Subcutaneous abdominal adipose tissue (tissue), 5 donors: ENCODE measurements at regions not wholly inside any gene's neighbourhood (a gene's known extent, or its start where the extent isn't known, plus 50 kb on each side); places are given as distances from the start of the nearest gene placed in this dataset.
A peak's percentile ranks its signal among the peaks of the same experiment; 100 is the strongest.
"Not testable (repeated sequence)": the region's sequence is repeated elsewhere in the genome, so short reads cannot be mapped to it uniquely, and the experiment has no call there.

Experiments used
- H3K27ac ChIP-seq: one replicate; pipeline ENCODE4 v1.7.0; 2013; ENCODE audit warnings: low read depth, mild to moderate bottlenecking, inconsistent platforms, low read length, moderate library complexity
- H3K27me3 ChIP-seq, 5 donors: one replicate each; pipeline ENCODE4 v1.7.0; 2013; ENCODE audit warnings: low read length in 5 of 5, inconsistent platforms in 1 of 5; ENCODE audit not compliant: control insufficient read depth in 5 of 5, insufficient read depth in 4 of 5
- H3K36me3 ChIP-seq, 5 donors: one replicate each; pipeline ENCODE4 v1.7.0; 2013; ENCODE audit warnings: low read length in 5 of 5; ENCODE audit not compliant: control insufficient read depth in 5 of 5, insufficient read depth in 5 of 5
- H3K4me1 ChIP-seq, 5 donors: one replicate each; pipeline ENCODE4 v1.7.0; 2013; ENCODE audit warnings: low read length in 5 of 5, mild to moderate bottlenecking in 3 of 5, moderate library complexity in 1 of 5; ENCODE audit not compliant: control insufficient read depth in 5 of 5, insufficient read depth in 5 of 5
- H3K4me3 ChIP-seq, 5 donors: one replicate each; pipeline ENCODE4 v1.7.0; 2013; ENCODE audit warnings: low read length in 5 of 5, low read depth in 1 of 5
- H3K9ac ChIP-seq, 5 donors: one replicate each; pipeline ENCODE4 v1.7.0; 2013; ENCODE audit warnings: low read length in 5 of 5, mild to moderate bottlenecking in 4 of 5, moderate library complexity in 3 of 5
- H3K9me3 ChIP-seq, 5 donors: one replicate each; pipeline ENCODE4 v1.7.0; 2013; ENCODE audit warnings: low read length in 5 of 5; ENCODE audit not compliant: control insufficient read depth in 5 of 5
- donor health status: healthy.
- donor health status: healthy.
- donor health status: healthy.
- donor health status: healthy.
- donor health status: healthy.

- H3K36me3 ChIP-seq, result no peaks in the 10 kb centered on the region
- H3K9ac ChIP-seq, result no peak overlapping the region
- no peak overlapping the region for H3K27ac ChIP-seq
- no peaks in the 10 kb centered on the region for H3K4me1 ChIP-seq
- peaks cover 2 to 22% (median 3%) of the 10 kb centered on the region in 5 donors for H3K27me3 ChIP-seq
- H3K9me3 ChIP-seq, result peaks cover 0 to 8% (median 6%) of the 10 kb centered on the region in 5 donors
- H3K4me3 ChIP-seq, result no peak overlapping the region
Measured at GRCh38 chr1:4218619-4219018, 318.5 kb upstream of the C1orf174 start.

DNA sequence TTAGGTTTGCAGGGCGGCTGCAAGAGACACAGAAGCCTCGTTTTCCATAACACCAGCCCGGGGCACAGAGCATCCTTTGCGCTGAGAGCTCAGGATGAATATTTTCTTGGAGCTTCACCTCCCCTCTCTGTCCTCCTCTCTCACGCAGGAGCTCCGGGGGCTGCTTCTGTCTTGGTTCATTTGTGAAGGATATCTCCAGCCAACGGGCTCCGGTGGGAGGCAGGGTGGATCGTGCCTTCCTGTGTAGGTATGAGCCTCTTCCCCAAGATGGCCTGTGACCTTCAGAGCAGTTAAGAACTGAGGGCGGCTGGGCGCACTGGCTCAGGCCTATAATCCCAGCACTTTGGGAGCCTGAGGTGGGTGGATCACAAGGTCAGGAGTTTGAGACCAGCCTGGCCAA, 319.0 kb upstream of the C1orf174 start:
- H3K9me3 ChIP-seq, result peaks cover 0 to 8% (median 6%) of the 10 kb centered on the region in 5 donors
- peaks cover 2 to 22% (median 3%) of the 10 kb centered on the region in 5 donors for H3K27me3 ChIP-seq
- no peaks in the 10 kb centered on the region for H3K4me1 ChIP-seq
- no peaks in the 10 kb centered on the region for H3K36me3 ChIP-seq
- H3K9ac ChIP-seq, result no peak overlapping the region
- H3K27ac ChIP-seq, result no peak overlapping the region
- H3K4me3 ChIP-seq, result no peak overlapping the region

DNA sequence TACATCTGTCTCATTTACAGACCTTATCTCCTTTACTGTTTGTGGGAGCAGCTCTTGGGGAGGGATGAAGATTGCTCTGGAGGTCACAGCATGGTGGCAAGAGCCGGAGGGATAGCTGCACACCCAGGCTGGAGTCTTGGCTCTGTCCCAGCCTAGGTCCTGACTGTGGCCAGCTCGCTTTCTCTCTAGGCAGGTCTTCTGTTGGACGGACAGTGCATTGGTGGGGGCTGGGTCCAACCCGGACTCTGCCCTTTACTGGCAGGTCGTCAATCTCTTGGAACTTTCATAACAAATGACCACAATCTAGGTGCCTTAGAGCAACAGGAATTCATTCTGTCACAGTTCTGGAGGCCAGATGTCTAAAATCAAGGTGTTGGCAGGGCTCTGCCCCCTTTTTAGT, 319.8 kb upstream of the C1orf174 start:
- H3K9me3 ChIP-seq, result peaks cover 0 to 8% (median 6%) of the 10 kb centered on the region in 5 donors
- H3K4me1 ChIP-seq, result no peaks in the 10 kb centered on the region
- no peak overlapping the region for H3K4me3 ChIP-seq
- peaks cover 2 to 22% (median 3%) of the 10 kb centered on the region in 5 donors for H3K27me3 ChIP-seq
- no peak overlapping the region for H3K9ac ChIP-seq
- H3K27ac ChIP-seq, result no peak overlapping the region
- no peaks in the 10 kb centered on the region for H3K36me3 ChIP-seq

GRCh38 chr1:4220362-4220761, 320.3 kb upstream of the C1orf174 start:
- H3K9me3 ChIP-seq, result peaks cover 0 to 8% (median 6%) of the 10 kb centered on the region in 5 donors
- no peaks in the 10 kb centered on the region for H3K36me3 ChIP-seq
- H3K4me3 ChIP-seq, result no peak overlapping the region
- no peak overlapping the region for H3K9ac ChIP-seq
- no peaks in the 10 kb centered on the region for H3K4me1 ChIP-seq
- peaks cover 0 to 16% (median 3%) of the 10 kb centered on the region in 5 donors for H3K27me3 ChIP-seq
- no peak overlapping the region for H3K27ac ChIP-seq

- peaks cover 0 to 8% (median 6%) of the 10 kb centered on the region in 5 donors for H3K9me3 ChIP-seq
- H3K9ac ChIP-seq, result no peak overlapping the region
- H3K4me3 ChIP-seq, result no peak overlapping the region
- no peaks in the 10 kb centered on the region for H3K4me1 ChIP-seq
- no peak overlapping the region for H3K27ac ChIP-seq
- peaks cover 0 to 13% (median 2%) of the 10 kb centered on the region in 5 donors for H3K27me3 ChIP-seq
- H3K36me3 ChIP-seq, result no peaks in the 10 kb centered on the region
Measured at GRCh38 chr1:4221107-4221506, 321.0 kb upstream of the C1orf174 start.

- Histone ChIP-seq H3K27ac (no peak overlapping the region), H3K27me3 (peaks cover 0 to 3% (median 0%) of the 10 kb centered on the region in 5 donors), H3K9ac (no peak overlapping the region), H3K9me3 (peaks cover 0 to 8% (median 4%) of the 10 kb centered on the region in 5 donors), H3K4me1 (no peaks in the 10 kb centered on the region), H3K36me3 (no peaks in the 10 kb centered on the region), H3K4me3 (no peak overlapping the region)
Measured at GRCh38 chr1:4224684-4225467, 324.8 kb upstream of the C1orf174 start.

DNA sequence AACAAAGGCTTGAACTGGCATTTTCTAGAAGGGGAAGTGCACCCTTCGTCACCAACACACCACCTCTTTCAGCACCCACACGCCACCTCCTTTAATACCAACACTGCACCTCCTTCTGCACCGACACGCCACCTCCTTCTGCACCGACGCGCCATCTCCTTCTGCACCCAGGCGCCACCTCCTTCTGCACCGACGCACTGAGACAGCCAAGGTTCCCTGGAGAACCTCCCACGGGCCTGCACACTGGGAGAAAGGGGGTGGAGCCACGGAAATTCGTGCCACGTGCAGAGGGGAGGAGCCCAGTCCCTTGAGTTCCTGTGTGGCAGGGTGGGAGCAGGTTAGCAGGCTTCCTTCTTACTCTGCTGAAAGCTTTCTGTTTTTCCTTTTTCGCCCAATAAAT, 327.9 kb upstream of the C1orf174 start:
- H3K4me3 ChIP-seq, result no peak overlapping the region
- no peaks in the 10 kb centered on the region for H3K36me3 ChIP-seq
- peaks cover 0 to 9% (median 4%) of the 10 kb centered on the region in 5 donors for H3K9me3 ChIP-seq
- H3K27ac ChIP-seq, result no peak overlapping the region
- no peak overlapping the region for H3K9ac ChIP-seq
- H3K27me3 ChIP-seq, result no peaks in the 10 kb centered on the region
- no peaks in the 10 kb centered on the region for H3K4me1 ChIP-seq

DNA sequence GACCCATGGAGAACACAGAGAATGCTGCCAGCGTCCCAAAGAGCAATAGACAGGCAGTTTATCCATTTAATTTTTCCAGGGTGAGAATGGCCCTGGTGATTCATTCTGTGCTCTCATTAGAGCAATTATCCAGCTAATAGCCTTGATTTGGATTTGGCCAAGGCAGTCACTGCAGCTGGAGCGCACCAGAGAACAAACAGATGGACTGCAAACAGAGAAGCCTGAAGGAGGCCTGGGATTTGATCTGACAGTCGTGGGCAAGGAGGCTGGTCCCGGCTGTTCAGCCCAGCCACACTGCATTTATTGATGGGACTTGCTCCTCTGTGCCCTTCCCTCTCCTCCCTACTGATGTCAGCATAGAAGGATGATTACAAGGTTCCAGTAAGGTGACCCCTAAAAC, 353.9 kb upstream of the C1orf174 start:
- H3K27me3 ChIP-seq, result peaks cover 0 to 3% (median 0%) of the 10 kb centered on the region in 5 donors
- no peak overlapping the region for H3K4me3 ChIP-seq
- no peaks in the 10 kb centered on the region for H3K4me1 ChIP-seq
- no peaks in the 10 kb centered on the region for H3K36me3 ChIP-seq
- no peak overlapping the region for H3K27ac ChIP-seq
- H3K9ac ChIP-seq, result no peak overlapping the region
- H3K9me3 ChIP-seq, result peaks cover 4 to 17% (median 11%) of the 10 kb centered on the region in 5 donors

DNA sequence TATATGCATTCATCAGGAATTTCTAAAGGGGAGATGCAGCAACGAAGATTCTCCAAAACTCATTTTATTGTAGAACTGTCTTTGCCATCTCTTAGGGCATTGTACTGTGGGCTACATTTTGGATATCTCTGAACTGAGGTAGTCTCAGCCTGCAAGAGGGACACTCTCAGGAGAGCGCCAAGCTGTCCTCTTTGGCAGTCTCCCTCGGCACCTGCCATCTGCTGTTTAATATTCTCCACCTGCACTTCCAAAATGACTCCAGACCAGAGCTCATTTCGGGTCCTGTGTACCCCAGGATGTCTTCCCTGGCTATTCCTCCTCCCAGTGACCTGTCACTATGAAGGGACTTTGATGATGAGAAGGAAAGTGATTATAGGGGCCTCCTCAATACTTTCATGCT, 356.3 kb upstream of the C1orf174 start:
- Histone ChIP-seq H3K36me3 (no peaks in the 10 kb centered on the region), H3K9ac (no peak overlapping the region), H3K9me3 (peaks cover 3 to 15% (median 14%) of the 10 kb centered on the region in 5 donors), H3K4me1 (no peaks in the 10 kb centered on the region), H3K27ac (no peak overlapping the region), H3K27me3 (peaks cover 0 to 2% (median 0%) of the 10 kb centered on the region in 5 donors), H3K4me3 (no peak overlapping the region)

- peak overlapping the region in 1 of 5 donors; percentile 20 for H3K4me3 ChIP-seq
- H3K9me3 ChIP-seq, result peaks cover 3 to 15% (median 10%) of the 10 kb centered on the region in 5 donors
- not testable (repeated sequence) for H3K4me1 ChIP-seq, H3K36me3 ChIP-seq, H3K27ac ChIP-seq, H3K27me3 ChIP-seq, H3K9ac ChIP-seq
Measured at GRCh38 chr1:4258146-4258777, 358.2 kb upstream of the C1orf174 start.
